Ecto neural progenitor cell (in vitro differentiated cells): ENCODE measurements at regions not wholly inside any gene's neighbourhood (a gene's known extent, or its start where the extent isn't known, plus 50 kb on each side); places are given as distances from the start of the nearest gene placed in this dataset.

ENCODE experiments used
- DNase-seq: peaks from one replicate; pipeline ENCODE4 v3.0.0-alpha.2; 2018; ENCODE audit warnings: low spot score

- DNase-seq = no peak
Measured at GRCh38 chr2:234438305-234438977, 58.4 kb downstream of the ARL4C start.

- DNase-seq = no peak
Measured at GRCh38 chr2:234437642-234438304, 59.1 kb downstream of the ARL4C start.

GRCh38 chr2:234436482-234436837 lies 60.4 kb downstream of the ARL4C start:
- no peak for DNase-seq

- DNase-seq = no peak
Measured at GRCh38 chr2:234435836-234436481, 60.9 kb downstream of the ARL4C start.

- no peak for DNase-seq
Measured at GRCh38 chr2:234433201-234433600, 63.7 kb downstream of the ARL4C start.

- DNase-seq = no peak
Measured at GRCh38 chr2:234430871-234431270, 66.0 kb downstream of the ARL4C start.

GRCh38 chr2:234429265-234429664 lies 67.6 kb downstream of the ARL4C start:
- no peak for DNase-seq

- no peak for DNase-seq
Measured at GRCh38 chr2:234427081-234428061, 69.5 kb downstream of the ARL4C start.

- DNase-seq = no peak
Measured at GRCh38 chr2:234426616-234427015, 70.3 kb downstream of the ARL4C start.

- no peak for DNase-seq
Measured at GRCh38 chr2:234425639-234426603, 71.0 kb downstream of the ARL4C start.

GRCh38 chr2:234423884-234424283 lies 73.0 kb downstream of the ARL4C start:
- no peak for DNase-seq

- DNase-seq = no peak
Measured at GRCh38 chr2:234422981-234423431, 73.9 kb downstream of the ARL4C start.

- no peak for DNase-seq
Measured at GRCh38 chr2:234422273-234422732, 74.6 kb downstream of the ARL4C start.

GRCh38 chr2:234420408-234420807 lies 76.5 kb downstream of the ARL4C start:
- DNase-seq = no peak

GRCh38 chr2:234419726-234420125 lies 77.2 kb downstream of the ARL4C start:
- DNase-seq = no peak

GRCh38 chr2:234415706-234416105 lies 81.2 kb downstream of the ARL4C start:
- no peak for DNase-seq

GRCh38 chr2:234414596-234414995 lies 82.3 kb downstream of the ARL4C start:
- no peak for DNase-seq

- DNase-seq = no peak
Measured at GRCh38 chr2:234412726-234413125, 84.2 kb downstream of the ARL4C start.

GRCh38 chr2:234411793-234412192 lies 85.1 kb downstream of the ARL4C start:
- no peak for DNase-seq

- no peak for DNase-seq
Measured at GRCh38 chr2:234410526-234410925, 86.4 kb downstream of the ARL4C start.

GRCh38 chr2:234409590-234409989 lies 87.3 kb downstream of the ARL4C start:
- DNase-seq = no peak
